ENCODE measurements at regions not wholly inside any gene's neighbourhood (a gene's known extent, or its start where the extent isn't known, plus 50 kb on each side); places are given as distances from the start of the nearest gene placed in this dataset.

- 49% methylated on average over 8 of the region's 8 CpGs for WGBS (ENCODE audit: insufficient coverage, insufficient replicate concordance, low lambda C conversion rate, missing lambda C conversion rate)
- no TSS peak for BruUV-seq (replicated peaks)
- no peaks in the 10 kb centered on the region for H3K79me2 ChIP-seq (ENCODE audit: control insufficient read depth, insufficient read depth, low read length)
- FAIRE-seq (no peak), DNase-seq (ENCODE audit: low read depth, low spot score) (no peak), ATAC-seq (no peak)
- ChIA-PET RAD21 (ENCODE audit: unreplicated experiment) (no interaction called here), POLR2A (no interaction called here), CTCF (no interaction called here), SMC1A (ENCODE audit: uncharacterized antibody, unreplicated experiment) (no interaction called here)
- H4K20me1 ChIP-seq (ENCODE audit: control insufficient read depth, insufficient read depth) = no peaks in the 10 kb centered on the region
- H3K4me1 ChIP-seq (ENCODE audit: control insufficient read depth, insufficient read depth, low read length) = no peaks in the 10 kb centered on the region
- in situ Hi-C loops (cut with MboI) (no loop called here), intact Hi-C loops (cut with micrococcal nuclease; ENCODE audit: unreplicated experiment) (no loop called here)
- no peak overlapping the region for H2AFZ ChIP-seq (ENCODE audit: control insufficient read depth, low read depth, low read length)
- H3K27ac ChIP-seq (ENCODE audit: control insufficient read depth, insufficient read depth) = no peak overlapping the region
- no peak overlapping the region for H3K4me3 ChIP-seq
- H3K4me2 ChIP-seq (ENCODE audit: control insufficient read depth, insufficient read depth) = no peak overlapping the region
- H3K27me3 ChIP-seq (replicated peaks in 1 of 2; ENCODE audit: control insufficient read depth in 2 of 2, insufficient read depth in 2 of 2, low read length in 1 of 2) = no peaks in the 10 kb centered on the region
- H3K9me3 ChIP-seq (replicated peaks; ENCODE audit: control insufficient read depth, insufficient read depth, low read length) = no peaks in the 10 kb centered on the region
- H3K36me3 ChIP-seq (ENCODE audit: control insufficient read depth in 2 of 2, insufficient read depth in 2 of 2, low read length in 1 of 2) = no peaks in the 10 kb centered on the region
- no peak overlapping the region for H3K9ac ChIP-seq (ENCODE audit: control insufficient read depth, insufficient read depth, low read length)
- TF ChIP-seq NFYB (IDR thresholded peaks at IDR 0.05; ENCODE audit: insufficient read depth, low read depth, low read length) (no peak), USF1 (IDR thresholded peaks at IDR 0.05; ENCODE audit: borderline replicate concordance, extremely low read length, insufficient read depth, low read depth, low read length) (no peak), JUNB (IDR thresholded peaks at IDR 0.05) (no peak), ASH2L (IDR thresholded peaks at IDR 0.05; ENCODE audit: borderline replicate concordance, low read depth) (no peak), ZNF687 (IDR thresholded peaks at IDR 0.05) (no peak), MTA3 (IDR thresholded peaks at IDR 0.05; ENCODE audit: borderline replicate concordance, low read length) (no peak), NR2C2 (IDR thresholded peaks at IDR 0.05; ENCODE audit: borderline replicate concordance, control insufficient read depth, insufficient read length, low read depth) (no peak), RUNX3 (IDR thresholded peaks at IDR 0.05; ENCODE audit: low read length) (no peak), SMC3 (IDR thresholded peaks at IDR 0.05; ENCODE audit: borderline replicate concordance, low read length) (no peak), NFXL1 (IDR thresholded peaks at IDR 0.05; ENCODE audit: borderline replicate concordance) (no peak), BCLAF1 (IDR thresholded peaks at IDR 0.05) (no peak), ZNF384 (IDR thresholded peaks at IDR 0.05; ENCODE audit: borderline replicate concordance, low read depth, low read length) (no peak), BACH1 (IDR thresholded peaks at IDR 0.05; ENCODE audit: borderline replicate concordance) (no peak), TARDBP (IDR thresholded peaks at IDR 0.05; ENCODE audit: borderline replicate concordance) (no peak), KDM1A (IDR thresholded peaks at IDR 0.05; ENCODE audit: borderline replicate concordance) (no peak), JUND (IDR thresholded peaks at IDR 0.05; ENCODE audit: low read depth, low read length) (no peak)
These were observed 264.0 kb upstream of the PITX2 start for GRCh38 chr4:110886856-110887255.
